ENCODE measurements at regions not wholly inside any gene's neighbourhood (a gene's known extent, or its start where the extent isn't known, plus 50 kb on each side); places are given as distances from the start of the nearest gene placed in this dataset.

- peak; percentile 94 for DNase-seq
Observed at GRCh38 chr9:134502809-134503211, 138.8 kb upstream of the COL5A1 start.

GRCh38 chr9:134503301-134504105 lies 138.1 kb upstream of the COL5A1 start:
- no peak for DNase-seq

GRCh38 chr9:134504106-134504385 lies 137.6 kb upstream of the COL5A1 start:
- DNase-seq: no peak

- DNase-seq: no peak
Observed at GRCh38 chr9:134505032-134505431, 136.6 kb upstream of the COL5A1 start.

GRCh38 chr9:134509281-134509680 lies 132.3 kb upstream of the COL5A1 start:
- DNase-seq: no peak

- no peak for DNase-seq
Observed at GRCh38 chr9:134509817-134510216, 131.8 kb upstream of the COL5A1 start.

GRCh38 chr9:134514503-134514902 lies 127.1 kb upstream of the COL5A1 start:
- DNase-seq: no peak

GRCh38 chr9:134515026-134515821 lies 126.4 kb upstream of the COL5A1 start:
- DNase-seq: no peak

GRCh38 chr9:134516464-134516863 lies 125.1 kb upstream of the COL5A1 start:
- DNase-seq: no peak

- no peak for DNase-seq
Observed at GRCh38 chr9:134517069-134517680, 124.4 kb upstream of the COL5A1 start.

GRCh38 chr9:134518004-134518606 lies 123.5 kb upstream of the COL5A1 start:
- no peak for DNase-seq

GRCh38 chr9:134519375-134520070 lies 122.1 kb upstream of the COL5A1 start:
- DNase-seq: no peak

- no peak for DNase-seq
Observed at GRCh38 chr9:134521817-134522501, 119.6 kb upstream of the COL5A1 start.

- no peak for DNase-seq
Observed at GRCh38 chr9:134522502-134522848, 119.1 kb upstream of the COL5A1 start.

- DNase-seq: no peak
Observed at GRCh38 chr9:134522976-134523375, 118.6 kb upstream of the COL5A1 start.

- DNase-seq: no peak
Observed at GRCh38 chr9:134525070-134525815, 116.4 kb upstream of the COL5A1 start.

GRCh38 chr9:134525841-134526583 lies 115.6 kb upstream of the COL5A1 start:
- DNase-seq: no peak

GRCh38 chr9:134526584-134527477 lies 114.8 kb upstream of the COL5A1 start:
- no peak for DNase-seq

- no peak for DNase-seq
Observed at GRCh38 chr9:134530724-134531123, 110.9 kb upstream of the COL5A1 start.
